Middle frontal gyrus (tissue), 1 donor: ENCODE measurements at regions not wholly inside any gene's neighbourhood (a gene's known extent, or its start where the extent isn't known, plus 50 kb on each side); places are given as distances from the start of the nearest gene placed in this dataset.
"Not testable (repeated sequence)": the region's sequence is repeated elsewhere in the genome, so short reads cannot be mapped to it uniquely, and the experiment has no call there.

ENCODE experiments used
- DNase-seq: peaks from one replicate; pipeline ENCODE4 v3.0.0-alpha.2; 2015; ENCODE audit warnings: low spot score; ENCODE audit errors: extremely low spot score

- DNase-seq, result no peak
These were observed 151.5 kb upstream of the STMND1 start for GRCh38 chr6:16950302-16950701.

GRCh38 chr6:16949716-16950115, 152.1 kb upstream of the STMND1 start:
- DNase-seq, result no peak

- DNase-seq, result no peak
These were observed 153.5 kb upstream of the STMND1 start for GRCh38 chr6:16948396-16948795.

GRCh38 chr6:16947375-16948015, 154.4 kb upstream of the STMND1 start:
- no peak for DNase-seq

- DNase-seq, result no peak
These were observed 157.3 kb upstream of the STMND1 start for GRCh38 chr6:16944596-16944995.

- no peak for DNase-seq
These were observed 162.0 kb upstream of the STMND1 start for GRCh38 chr6:16939839-16940238.

- no peak for DNase-seq
These were observed 162.5 kb upstream of the STMND1 start for GRCh38 chr6:16939351-16939750.

- no peak for DNase-seq
These were observed 165.0 kb upstream of the STMND1 start for GRCh38 chr6:16936893-16937292.

- no peak for DNase-seq
These were observed 167.9 kb upstream of the STMND1 start for GRCh38 chr6:16933961-16934360.

GRCh38 chr6:16933532-16933931, 168.3 kb upstream of the STMND1 start:
- DNase-seq, result no peak

GRCh38 chr6:16932920-16933319, 168.9 kb upstream of the STMND1 start:
- DNase-seq, result no peak

GRCh38 chr6:16931079-16931478, 169.8 kb upstream of the ATXN1 start:
- DNase-seq, result not testable (repeated sequence)

- DNase-seq, result no peak
These were observed 169.2 kb upstream of the ATXN1 start for GRCh38 chr6:16930432-16930831.

- DNase-seq, result no peak
These were observed 168.5 kb upstream of the ATXN1 start for GRCh38 chr6:16929809-16930208.

GRCh38 chr6:16928387-16928786, 167.1 kb upstream of the ATXN1 start:
- DNase-seq, result no peak

GRCh38 chr6:16927205-16927604, 165.9 kb upstream of the ATXN1 start:
- no peak for DNase-seq

GRCh38 chr6:16925461-16925860, 164.2 kb upstream of the ATXN1 start:
- DNase-seq, result no peak

- no peak for DNase-seq
These were observed 161.0 kb upstream of the ATXN1 start for GRCh38 chr6:16922282-16922681.

- DNase-seq, result no peak
These were observed 160.3 kb upstream of the ATXN1 start for GRCh38 chr6:16921399-16922110.

GRCh38 chr6:16918586-16918985, 157.3 kb upstream of the ATXN1 start:
- no peak for DNase-seq

GRCh38 chr6:16914184-16914583, 152.9 kb upstream of the ATXN1 start:
- DNase-seq, result no peak

GRCh38 chr6:16912756-16913155, 151.5 kb upstream of the ATXN1 start:
- no peak for DNase-seq

- no peak for DNase-seq
These were observed 149.8 kb upstream of the ATXN1 start for GRCh38 chr6:16911088-16911487.
